COLO829 (cell line): ENCODE measurements at regions not wholly inside any gene's neighbourhood (a gene's known extent, or its start where the extent isn't known, plus 50 kb on each side); places are given as distances from the start of the nearest gene placed in this dataset.

ENCODE experiments used
- DNase-seq: peaks from one replicate; pipeline ENCODE4 v3.0.0; 2012; ENCODE audit warnings: low spot score

GRCh38 chr3:127483902-127484591, 106.5 kb downstream of the TPRA1 start:
- no peak for DNase-seq

- no peak for DNase-seq
Observed at GRCh38 chr3:127483005-127483641, 107.4 kb downstream of the TPRA1 start.

GRCh38 chr3:127482216-127483004, 108.1 kb downstream of the TPRA1 start:
- no peak for DNase-seq

GRCh38 chr3:127480196-127480954, 110.2 kb downstream of the TPRA1 start:
- DNase-seq, result no peak

GRCh38 chr3:127479449-127479848, 111.1 kb downstream of the TPRA1 start:
- DNase-seq, result no peak

- no peak for DNase-seq
Observed at GRCh38 chr3:127478922-127479321, 111.6 kb downstream of the TPRA1 start.

- DNase-seq, result no peak
Observed at GRCh38 chr3:127477396-127477795, 113.1 kb downstream of the TPRA1 start.

GRCh38 chr3:127476936-127477335, 113.6 kb downstream of the TPRA1 start:
- no peak for DNase-seq

GRCh38 chr3:127475975-127476705, 114.4 kb downstream of the TPRA1 start:
- DNase-seq, result no peak

GRCh38 chr3:127475391-127475790, 115.1 kb downstream of the TPRA1 start:
- no peak for DNase-seq

- no peak for DNase-seq
Observed at GRCh38 chr3:127473244-127474024, 117.1 kb downstream of the TPRA1 start.

- no peak for DNase-seq
Observed at GRCh38 chr3:127472506-127472905, 118.0 kb downstream of the TPRA1 start.

- no peak for DNase-seq
Observed at GRCh38 chr3:127471142-127471541, 119.4 kb downstream of the TPRA1 start.

- DNase-seq, result no peak
Observed at GRCh38 chr3:127469760-127470159, 120.8 kb downstream of the TPRA1 start.

- no peak for DNase-seq
Observed at GRCh38 chr3:127467391-127467790, 123.1 kb downstream of the TPRA1 start.

- DNase-seq, result no peak
Observed at GRCh38 chr3:127464642-127465041, 125.9 kb downstream of the TPRA1 start.

- DNase-seq, result no peak
Observed at GRCh38 chr3:127462111-127462655, 128.3 kb downstream of the TPRA1 start.

- DNase-seq, result no peak
Observed at GRCh38 chr3:127461286-127461910, 129.1 kb downstream of the TPRA1 start.

GRCh38 chr3:127459891-127460290, 130.6 kb downstream of the TPRA1 start:
- no peak for DNase-seq
